ENCODE measurements at regions not wholly inside any gene's neighbourhood (a gene's known extent, or its start where the extent isn't known, plus 50 kb on each side); places are given as distances from the start of the nearest gene placed in this dataset.

GRCh38 chr16:55249361-55249760 lies 74.6 kb upstream of the IRX6 start:
- Histone ChIP-seq H4K20me1 (ENCODE audit: low read length) (no peaks in the 10 kb centered on the region), H3K4me1 (ENCODE audit: insufficient read depth, low read length) (no peaks in the 10 kb centered on the region), H3K4me3 (ENCODE audit: low read length) (no peak overlapping the region), H3K4me2 (ENCODE audit: low read length) (no peak overlapping the region), H3K9ac (ENCODE audit: low read length) (no peak overlapping the region), H3K27me3 (ENCODE audit: low read length) (no peaks in the 10 kb centered on the region), H3F3A (ENCODE audit: low read length, unreplicated experiment) (no peaks in the 10 kb centered on the region), H3K27ac (ENCODE audit: low read length) (no peak overlapping the region), H2AFZ (ENCODE audit: low read length) (no peak overlapping the region), H3K36me3 (ENCODE audit: low read depth, low read length) (no peaks in the 10 kb centered on the region), H3K9me2 (replicated peaks; ENCODE audit: low read length) (no peaks in the 10 kb centered on the region), H3K9me3 (ENCODE audit: low read length) (no peaks in the 10 kb centered on the region), H3K79me2 (ENCODE audit: low read length) (no peaks in the 10 kb centered on the region)
- DNase-seq = no peak
- ChIA-PET POLR2A (ENCODE audit: unreplicated experiment) (no interaction called here), CTCF (no interaction called here)
- ATAC-seq = no peak
- TF ChIP-seq EZH2phosphoT487 (IDR thresholded peaks at IDR 0.05; ENCODE audit: borderline replicate concordance, low read length) (no peak), CTCF (conservative IDR thresholded peaks at IDR 0.05; ENCODE audit: low read depth, low read length) (no peak), EZH2 (IDR thresholded peaks at IDR 0.05; ENCODE audit: low read length, unreplicated experiment) (no peak)
- no TSS peak for BruUV-seq (replicated peaks)
- intact Hi-C loops (cut with micrococcal nuclease) = no loop called here

- Histone ChIP-seq H3F3A (ENCODE audit: low read length, unreplicated experiment) (no peaks in the 10 kb centered on the region), H3K4me2 (ENCODE audit: low read length) (no peak overlapping the region), H3K27me3 (ENCODE audit: low read length) (no peaks in the 10 kb centered on the region), H3K9me3 (ENCODE audit: low read length) (no peaks in the 10 kb centered on the region), H3K9me2 (replicated peaks; ENCODE audit: low read length) (no peaks in the 10 kb centered on the region), H3K9ac (ENCODE audit: low read length) (no peak overlapping the region), H3K4me1 (ENCODE audit: insufficient read depth, low read length) (no peaks in the 10 kb centered on the region), H4K20me1 (ENCODE audit: low read length) (no peaks in the 10 kb centered on the region), H3K27ac (ENCODE audit: low read length) (no peak overlapping the region), H3K79me2 (ENCODE audit: low read length) (no peaks in the 10 kb centered on the region), H3K4me3 (ENCODE audit: low read length) (no peak overlapping the region), H2AFZ (ENCODE audit: low read length) (no peak overlapping the region), H3K36me3 (ENCODE audit: low read depth, low read length) (no peaks in the 10 kb centered on the region)
- intact Hi-C loops (cut with micrococcal nuclease) = no loop called here
- DNase-seq = no peak
- no TSS peak for BruUV-seq (replicated peaks)
- POLR2A ChIA-PET (ENCODE audit: unreplicated experiment) = no interaction called here
- TF ChIP-seq EZH2 (IDR thresholded peaks at IDR 0.05; ENCODE audit: low read length, unreplicated experiment) (no peak), CTCF (conservative IDR thresholded peaks at IDR 0.05; ENCODE audit: low read depth, low read length) (no peak), EZH2phosphoT487 (IDR thresholded peaks at IDR 0.05; ENCODE audit: borderline replicate concordance, low read length) (no peak)
- no peak for ATAC-seq
- CTCF ChIA-PET = no interaction called here
These were observed 74.1 kb upstream of the IRX6 start for GRCh38 chr16:55249936-55250335.

- H3K79me2 ChIP-seq (ENCODE audit: low read length) = no peaks in the 10 kb centered on the region
- TF ChIP-seq EZH2phosphoT487 (IDR thresholded peaks at IDR 0.05; ENCODE audit: borderline replicate concordance, low read length) (no peak), CTCF (conservative IDR thresholded peaks at IDR 0.05; ENCODE audit: low read depth, low read length) (no peak), EZH2 (IDR thresholded peaks at IDR 0.05; ENCODE audit: low read length, unreplicated experiment) (no peak)
- CTCF ChIA-PET = no interaction called here
- no peak overlapping the region for H3K27ac ChIP-seq (ENCODE audit: low read length)
- H3K9me2 ChIP-seq (replicated peaks; ENCODE audit: low read length) = no peaks in the 10 kb centered on the region
- no peaks in the 10 kb centered on the region for H3F3A ChIP-seq (ENCODE audit: low read length, unreplicated experiment)
- no peaks in the 10 kb centered on the region for H4K20me1 ChIP-seq (ENCODE audit: low read length)
- intact Hi-C loops (cut with micrococcal nuclease) = no loop called here
- no peak overlapping the region for H3K4me3 ChIP-seq (ENCODE audit: low read length)
- H3K27me3 ChIP-seq (ENCODE audit: low read length) = no peaks in the 10 kb centered on the region
- H3K36me3 ChIP-seq (ENCODE audit: low read depth, low read length) = no peaks in the 10 kb centered on the region
- no peak overlapping the region for H3K4me2 ChIP-seq (ENCODE audit: low read length)
- H3K4me1 ChIP-seq (ENCODE audit: insufficient read depth, low read length) = no peaks in the 10 kb centered on the region
- no peak overlapping the region for H3K9ac ChIP-seq (ENCODE audit: low read length)
- no TSS peak for BruUV-seq (replicated peaks)
- no peak overlapping the region for H2AFZ ChIP-seq (ENCODE audit: low read length)
- H3K9me3 ChIP-seq (ENCODE audit: low read length) = no peaks in the 10 kb centered on the region
- DNase-seq (no peak), ATAC-seq (no peak)
- POLR2A ChIA-PET (ENCODE audit: unreplicated experiment) = no interaction called here
These were observed 73.3 kb upstream of the IRX6 start for GRCh38 chr16:55250701-55251100.
